K562 (cell line): ENCODE measurements at regions not wholly inside any gene's neighbourhood (a gene's known extent, or its start where the extent isn't known, plus 50 kb on each side); places are given as distances from the start of the nearest gene placed in this dataset.

ENCODE experiments used
- ATAC-seq: fragments of 200-7000 bp; cut with Tn5 transposase; 3 replicates; pipeline ENCODE4 v1.9.1; 2020; ENCODE audit warnings: moderate library complexity
- BruUV-seq: library from RNA; stranded (reverse); fragments of 400-500 nt; replicated peaks from 2 replicates; lab custom pipeline; 2021; lab: Mats Ljungman, UMichigan
- CTCF ChIA-PET: fragments of 300-600 bp; formaldehyde crosslinking; extraction: SDS; loops from one replicate; lab custom pipeline; 2021; ENCODE audit warnings: low intra/inter-chr PET ratio; lab: Yijun Ruan, JAX
- POLR2A ChIA-PET: fragments of 300-600, 350-650 bp; sonication (Branson Sonifier 250); formaldehyde crosslinking; extraction: SDS; loops from one replicate; lab custom pipeline; 2021; ENCODE audit warnings: antibody characterized with exemption, inconsistent platforms; lab: Yijun Ruan, JAX
- DNase-seq, 4 experiments: peaks; one replicate each; pipeline versions ENCODE4 v3.0.0 to v3.0.0-alpha.2; 2011 to 2018; ENCODE audit warnings: low spot score in 3 of 4, mixed read lengths in 3 of 4; ENCODE audit errors: extremely low read depth in 1 of 4
- FAIRE-seq: peaks from 2 replicates; lab custom pipeline; 2011; peaks lifted over from hg19 to GRCh38; lab: Jason Lieb, UNC
- H2AFZ ChIP-seq: 2 replicates; pipeline ENCODE4 v1.6.0; 2011; ENCODE audit warnings: low read depth, low read length, control low read depth, inconsistent platforms
- H3K27ac ChIP-seq: fragments of 200-600 bp; 3 replicates; pipeline ENCODE4 v1.8.0; 2011; ENCODE audit warnings: low read depth, mild to moderate bottlenecking, control low read depth, inconsistent platforms, low read length, moderate library complexity, mixed read lengths; ENCODE audit errors: extremely low read depth
- H3K27me3 ChIP-seq, 2 experiments: fragments of 300-600 bp in 1 of 2; 2 replicates in 1 of 2; 3 replicates in 1 of 2; pipeline versions ENCODE4 v1.6.0 to v1.8.0; 2011; ENCODE audit warnings: inconsistent platforms in 2 of 2, low read length in 2 of 2, mild to moderate bottlenecking in 1 of 2, mixed read lengths in 1 of 2, moderate library complexity in 1 of 2; ENCODE audit not compliant: control insufficient read depth in 2 of 2, insufficient read depth in 2 of 2
- H3K36me3 ChIP-seq: fragments of 300-600 bp; 3 replicates; pipeline ENCODE4 v1.8.0; 2011; ENCODE audit warnings: mild to moderate bottlenecking, low read length, inconsistent platforms; ENCODE audit not compliant: control insufficient read depth, insufficient read depth
- H3K4me1 ChIP-seq, 2 experiments: fragments of 200-600 bp in 1 of 2; replicated peaks in 1 of 2; 2 replicates in 1 of 2; 3 replicates in 1 of 2; pipeline versions ENCODE4 v1.5.1 to v1.8.0; 2011; ENCODE audit warnings: inconsistent platforms in 2 of 2, low read length in 2 of 2, mild to moderate bottlenecking in 1 of 2, mixed read lengths in 1 of 2, moderate library complexity in 1 of 2; ENCODE audit not compliant: control insufficient read depth in 2 of 2, insufficient read depth in 2 of 2
- H3K4me2 ChIP-seq: 2 replicates; pipeline ENCODE4 v1.6.1; 2011; ENCODE audit warnings: low read length, control low read depth, inconsistent platforms, mixed read lengths; ENCODE audit not compliant: insufficient read depth
- H3K4me3 ChIP-seq: fragments of 200-600 bp; sonication (generic), shearing (Covaris generic); 2 replicates; pipeline ENCODE4 v1.5.1; 2016; ENCODE audit warnings: control low read depth, inconsistent platforms
- H3K79me2 ChIP-seq: fragments of 200-600 bp; 3 replicates; pipeline ENCODE4 v1.8.0; 2011; ENCODE audit warnings: low read length, inconsistent platforms; ENCODE audit not compliant: control insufficient read depth, insufficient read depth
- H3K9ac ChIP-seq, 2 experiments: 2 replicates each; pipeline versions ENCODE4 v1.6.0 to v1.6.1; 2011; ENCODE audit warnings: low read depth in 2 of 2, low read length in 2 of 2, control low read depth in 1 of 2, inconsistent platforms in 1 of 2, mild to moderate bottlenecking in 1 of 2, mixed read lengths in 1 of 2; ENCODE audit not compliant: insufficient read depth in 1 of 2
- H3K9me1 ChIP-seq: one replicate; pipeline ENCODE4 v1.6.0; 2011; ENCODE audit warnings: inconsistent platforms, mild to moderate bottlenecking, low read length, moderate library complexity; ENCODE audit not compliant: control insufficient read depth, insufficient read depth
- H3K9me3 ChIP-seq: replicated peaks from 2 replicates; pipeline ENCODE4 v1.5.1; 2011; ENCODE audit warnings: low read depth, low read length, inconsistent platforms; ENCODE audit not compliant: control insufficient read depth, insufficient read depth
- H4K20me1 ChIP-seq: replicated peaks from 2 replicates; pipeline ENCODE4 v1.6.1; 2011; ENCODE audit warnings: low read length, inconsistent platforms, mixed read lengths; ENCODE audit not compliant: control insufficient read depth, insufficient read depth
- ARID3A ChIP-seq: IDR thresholded peaks from 2 replicates; pipeline ENCODE4 v1.6.1; 2012; ENCODE audit warnings: low read depth, low read length, improper control_type of control experiment, borderline replicate concordance
- GATA2 ChIP-seq: sonication (generic); formaldehyde crosslinking; IDR thresholded peaks from 2 replicates; pipeline ENCODE4 v1.4.0; 2020; ENCODE audit warnings: mild to moderate bottlenecking, missing genetic modification reagents
- MAFG ChIP-seq: fragments of 450-650 bp; conservative IDR thresholded peaks from 2 replicates; pipeline ENCODE4 v1.6.1; 2016; ENCODE audit warnings: missing genetic modification characterization, missing compliant biosample characterization
- MTA2 ChIP-seq: fragments of 450-650 bp; IDR thresholded peaks from 2 replicates; pipeline ENCODE4 v1.6.1; 2016; ENCODE audit warnings: low read depth
- NFIX ChIP-seq: fragments of 250-450 bp; sonication (Bioruptor Pico); IDR thresholded peaks from 2 replicates; pipeline ENCODE4 v1.4.0; 2020; ENCODE audit warnings: low read depth, mild to moderate bottlenecking, moderate library complexity
- NONO ChIP-seq, 2 experiments: fragments of 200-400 bp in 1 of 2; fragments of 450-650 bp in 1 of 2; formaldehyde crosslinking in 1 of 2; IDR thresholded peaks; 2 replicates each; pipeline ENCODE4 v1.6.1; 2017; ENCODE audit warnings: low read depth in 2 of 2, mild to moderate bottlenecking in 2 of 2, moderate library complexity in 2 of 2, low read length in 1 of 2
- SIX5 ChIP-seq, 2 experiments: IDR thresholded peaks; 2 replicates each; pipeline ENCODE4 v1.6.1; 2011; ENCODE audit warnings: low read length in 2 of 2, borderline replicate concordance in 1 of 2, low read depth in 1 of 2, mild to moderate bottlenecking in 1 of 2, moderate library complexity in 1 of 2; ENCODE audit not compliant: insufficient read depth in 1 of 2
- SMAD3 ChIP-seq: fragments of 450-650 bp; formaldehyde crosslinking; conservative IDR thresholded peaks from 2 replicates; pipeline ENCODE4 v1.4.0; 2020; ENCODE audit warnings: mild to moderate bottlenecking
- ZBTB40 ChIP-seq, 2 experiments: fragments of 450-650 bp in 1 of 2; sonication (generic) in 1 of 2; formaldehyde crosslinking in 1 of 2; IDR thresholded peaks; 2 replicates each; pipeline versions ENCODE4 v1.7.1 to v1.9.0; 2016 to 2022; ENCODE audit warnings: inconsistent platforms in 1 of 2, mild to moderate bottlenecking in 1 of 2, missing genetic modification reagents in 1 of 2
- ZFX ChIP-seq: sonication (generic); formaldehyde crosslinking; IDR thresholded peaks from 2 replicates; pipeline ENCODE4 v1.8.0; 2022; ENCODE audit warnings: mild to moderate bottlenecking, missing genetic modification reagents, moderate library complexity
- ZNF124 ChIP-seq: sonication (generic); formaldehyde crosslinking; IDR thresholded peaks from 2 replicates; pipeline ENCODE4 v1.8.1; 2022; ENCODE audit warnings: missing genetic modification reagents
- ZNF197 ChIP-seq: fragments of 200-800 bp; sonication (Bioruptor generic); IDR thresholded peaks from 2 replicates; pipeline ENCODE4 v1.6.1; 2016; ENCODE audit warnings: low read depth, missing genetic modification characterization, missing compliant biosample characterization
- ZNF24 ChIP-seq: fragments of 450-650 bp; IDR thresholded peaks from 2 replicates; pipeline ENCODE4 v1.6.1; 2016
- ZNF253 ChIP-seq: fragments of 250-450 bp; sonication (Bioruptor Pico); conservative IDR thresholded peaks from 2 replicates; pipeline ENCODE4 v1.6.1; 2021; ENCODE audit warnings: mild to moderate bottlenecking
- WGBS: fragments of 100-300 bp; shearing (Covaris generic); methylation state at CpG from one replicate; pipeline ENCODE4 v1.1.6; 2016; ENCODE audit warnings: low coverage, mixed read lengths; ENCODE audit not compliant: insufficient coverage; ENCODE audit errors: missing lambda C conversion rate; 5-methylcytosine and 5-hydroxymethylcytosine counted together
- in situ Hi-C: fragments of 300-500 bp; cut with MboI; formaldehyde crosslinking; loops from 4 replicates; pipeline ENCODE4 v1.15.0; 2018; ENCODE audit warnings: inconsistent platforms, mixed read lengths
- intact Hi-C: fragments of 100-400 bp; cut with micrococcal nuclease; formaldehyde crosslinking; loops from 2 replicates; pipeline ENCODE4 v1.14.2; 2022

GRCh38 chr3:182438398-182438797, 354.9 kb upstream of the ATP11B start:
- DNase-seq (no peak), ATAC-seq (no peak), FAIRE-seq (no peak)
- CTCF ChIA-PET: no interaction called here
- intact Hi-C loops: no loop called here
- WGBS: 25% methylated on average over 1 of the region's 1 CpG
- no peaks in the 10 kb centered on the region for H3K79me2 ChIP-seq
- no peaks in the 10 kb centered on the region for H3K4me1 ChIP-seq
- H3K4me3 ChIP-seq: no peak overlapping the region
- H4K20me1 ChIP-seq: no peaks in the 10 kb centered on the region
- H3K9ac ChIP-seq: no peak overlapping the region
- H3K27me3 ChIP-seq: no peaks in the 10 kb centered on the region
- H3K9me1 ChIP-seq: no peaks in the 10 kb centered on the region
- no peak overlapping the region for H3K27ac ChIP-seq
- H3K4me2 ChIP-seq: no peak overlapping the region
- no peaks in the 10 kb centered on the region for H3K9me3 ChIP-seq
- in situ Hi-C loops: no loop called here
- no TSS peak for BruUV-seq
- POLR2A ChIA-PET: no interaction called here
- no peaks in the 10 kb centered on the region for H3K36me3 ChIP-seq
- H2AFZ ChIP-seq: peak overlapping the region; percentile 16; the same call in 1 of the 2 replicates
- TF ChIP-seq NONO (IDR thresholded peaks at IDR 0.05; ENCODE audit: low read depth in 2 of 2, low read length in 1 of 2): no peak
- no peak for TF ChIP-seq ZFX (CRISPR knock-in tag)
- TF ChIP-seq ZNF253: no peak
- TF ChIP-seq ZNF124 (CRISPR knock-in tag): no peak
- TF ChIP-seq ZBTB40 (IDR thresholded peaks at IDR 0.05): no peak
- TF ChIP-seq ZBTB40 (CRISPR knock-in tag; IDR thresholded peaks at IDR 0.05): no peak
- TF ChIP-seq MTA2: no peak
- no peak for TF ChIP-seq ARID3A
- TF ChIP-seq SMAD3 (CRISPR knock-in tag): no peak
- no peak for TF ChIP-seq ZNF24
- no peak for TF ChIP-seq MAFG (tag)
- no peak for TF ChIP-seq GATA2 (CRISPR knock-in tag)
- TF ChIP-seq NFIX (CRISPR knock-in tag): no peak
- no peak for TF ChIP-seq SIX5 (IDR thresholded peaks at IDR 0.05; ENCODE audit: borderline replicate concordance in 1 of 2, insufficient read depth in 1 of 2, low read depth in 1 of 2, low read length in 2 of 2)
- no peak for TF ChIP-seq ZNF197 (CRISPR knock-in tag)
